ENCODE measurements at regions not wholly inside any gene's neighbourhood (a gene's known extent, or its start where the extent isn't known, plus 50 kb on each side); places are given as distances from the start of the nearest gene placed in this dataset.

- no peaks in the 10 kb centered on the region for H4K20me1 ChIP-seq (ENCODE audit: control insufficient read depth, insufficient read depth)
- TF ChIP-seq SMC3 (IDR thresholded peaks at IDR 0.05; ENCODE audit: borderline replicate concordance, low read length) (no peak), NR2C2 (IDR thresholded peaks at IDR 0.05; ENCODE audit: borderline replicate concordance, control insufficient read depth, insufficient read length, low read depth) (no peak), TCF12 (IDR thresholded peaks at IDR 0.05; ENCODE audit: low read depth, low read length) (no peak), NR2F1 (conservative IDR thresholded peaks at IDR 0.05) (no peak)
- TF ChIP-seq, protein P1, sequence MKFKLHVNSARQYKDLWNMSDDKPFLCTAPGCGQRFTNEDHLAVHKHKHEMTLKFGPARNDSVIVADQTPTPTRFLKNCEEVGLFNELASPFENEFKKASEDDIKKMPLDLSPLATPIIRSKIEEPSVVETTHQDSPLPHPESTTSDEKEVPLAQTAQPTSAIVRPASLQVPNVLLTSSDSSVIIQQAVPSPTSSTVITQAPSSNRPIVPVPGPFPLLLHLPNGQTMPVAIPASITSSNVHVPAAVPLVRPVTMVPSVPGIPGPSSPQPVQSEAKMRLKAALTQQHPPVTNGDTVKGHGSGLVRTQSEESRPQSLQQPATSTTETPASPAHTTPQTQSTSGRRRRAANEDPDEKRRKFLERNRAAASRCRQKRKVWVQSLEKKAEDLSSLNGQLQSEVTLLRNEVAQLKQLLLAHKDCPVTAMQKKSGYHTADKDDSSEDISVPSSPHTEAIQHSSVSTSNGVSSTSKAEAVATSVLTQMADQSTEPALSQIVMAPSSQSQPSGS (IDR thresholded peaks at IDR 0.05; ENCODE audit: low read length): no peak
- no peak overlapping the region for H3K4me2 ChIP-seq (ENCODE audit: control insufficient read depth, insufficient read depth)
- intact Hi-C loops (cut with micrococcal nuclease; ENCODE audit: unreplicated experiment) (loop anchor here (5.0 kb wide), 1 partner anchor 184 kb away; no protein-coding TSS in a partner anchor), in situ Hi-C loops (cut with MboI) (no loop called here)
- no peak overlapping the region for H2AFZ ChIP-seq (ENCODE audit: control insufficient read depth, low read depth, low read length)
- FAIRE-seq: no peak
- DNase-seq (ENCODE audit: low read depth, low spot score): no peak
- H3K9ac ChIP-seq (ENCODE audit: control insufficient read depth, insufficient read depth, low read length): no peak overlapping the region
- no peaks in the 10 kb centered on the region for H3K4me1 ChIP-seq (ENCODE audit: control insufficient read depth, insufficient read depth, low read length)
- no peak overlapping the region for H3K4me3 ChIP-seq
- no peaks in the 10 kb centered on the region for H3K79me2 ChIP-seq (ENCODE audit: control insufficient read depth, insufficient read depth, low read length)
- SMC1A ChIA-PET (ENCODE audit: uncharacterized antibody, unreplicated experiment): no interaction called here
- no TSS peak for BruUV-seq (replicated peaks)
- CTCF ChIA-PET: no interaction called here
- H3K36me3 ChIP-seq (ENCODE audit: control insufficient read depth in 2 of 2, insufficient read depth in 2 of 2, low read length in 1 of 2): no peaks in the 10 kb centered on the region
- POLR2A ChIA-PET: no interaction called here
- no peaks in the 10 kb centered on the region for H3K9me3 ChIP-seq (replicated peaks; ENCODE audit: control insufficient read depth, insufficient read depth, low read length)
- no peak for ATAC-seq
- H3K27me3 ChIP-seq (replicated peaks in 1 of 2; ENCODE audit: control insufficient read depth in 2 of 2, insufficient read depth in 2 of 2, low read length in 1 of 2): no peaks in the 10 kb centered on the region
- RAD21 ChIA-PET (ENCODE audit: unreplicated experiment): no interaction called here
- WGBS (ENCODE audit: insufficient coverage, insufficient replicate concordance, low lambda C conversion rate, missing lambda C conversion rate): 9% methylated on average over 4 of the region's 4 CpGs
- H3K27ac ChIP-seq (ENCODE audit: control insufficient read depth, insufficient read depth): no peak overlapping the region
Measured at GRCh38 chr3:34570916-34571705, 772.7 kb downstream of the PDCD6IP start.

- ChIA-PET RAD21 (ENCODE audit: unreplicated experiment) (no interaction called here), POLR2A (no interaction called here), CTCF (no interaction called here), SMC1A (ENCODE audit: uncharacterized antibody, unreplicated experiment) (no interaction called here)
- FAIRE-seq: no peak
- no peak overlapping the region for H3K4me2 ChIP-seq (ENCODE audit: control insufficient read depth, insufficient read depth)
- ATAC-seq: no peak
- H3K4me1 ChIP-seq (ENCODE audit: control insufficient read depth, insufficient read depth, low read length): no peaks in the 10 kb centered on the region
- DNase-seq (ENCODE audit: low read depth, low spot score): no peak
- no peaks in the 10 kb centered on the region for H3K79me2 ChIP-seq (ENCODE audit: control insufficient read depth, insufficient read depth, low read length)
- in situ Hi-C loops (cut with MboI): no loop called here
- no peaks in the 10 kb centered on the region for H3K27me3 ChIP-seq (replicated peaks in 1 of 2; ENCODE audit: control insufficient read depth in 2 of 2, insufficient read depth in 2 of 2, low read length in 1 of 2)
- H3K9ac ChIP-seq (ENCODE audit: control insufficient read depth, insufficient read depth, low read length): no peak overlapping the region
- 50% methylated on average over 1 of the region's 1 CpG for WGBS (ENCODE audit: insufficient coverage, insufficient replicate concordance, low lambda C conversion rate, missing lambda C conversion rate)
- H3K36me3 ChIP-seq (ENCODE audit: control insufficient read depth in 2 of 2, insufficient read depth in 2 of 2, low read length in 1 of 2): no peaks in the 10 kb centered on the region
- no peak overlapping the region for H3K27ac ChIP-seq (ENCODE audit: control insufficient read depth, insufficient read depth)
- H3K9me3 ChIP-seq (replicated peaks; ENCODE audit: control insufficient read depth, insufficient read depth, low read length): no peaks in the 10 kb centered on the region
- H2AFZ ChIP-seq (ENCODE audit: control insufficient read depth, low read depth, low read length): no peak overlapping the region
- no peak overlapping the region for H3K4me3 ChIP-seq
- no peaks in the 10 kb centered on the region for H4K20me1 ChIP-seq (ENCODE audit: control insufficient read depth, insufficient read depth)
- BruUV-seq (replicated peaks): no TSS peak
- intact Hi-C loops (cut with micrococcal nuclease; ENCODE audit: unreplicated experiment): loop anchor here (5.0 kb wide), 1 partner anchor 184 kb away; no protein-coding TSS in a partner anchor
- TF ChIP-seq BMI1 (IDR thresholded peaks at IDR 0.05; ENCODE audit: borderline replicate concordance) (no peak), CREB1 (IDR thresholded peaks at IDR 0.05; ENCODE audit: low read depth) (no peak)
- TF ChIP-seq, protein P2, sequence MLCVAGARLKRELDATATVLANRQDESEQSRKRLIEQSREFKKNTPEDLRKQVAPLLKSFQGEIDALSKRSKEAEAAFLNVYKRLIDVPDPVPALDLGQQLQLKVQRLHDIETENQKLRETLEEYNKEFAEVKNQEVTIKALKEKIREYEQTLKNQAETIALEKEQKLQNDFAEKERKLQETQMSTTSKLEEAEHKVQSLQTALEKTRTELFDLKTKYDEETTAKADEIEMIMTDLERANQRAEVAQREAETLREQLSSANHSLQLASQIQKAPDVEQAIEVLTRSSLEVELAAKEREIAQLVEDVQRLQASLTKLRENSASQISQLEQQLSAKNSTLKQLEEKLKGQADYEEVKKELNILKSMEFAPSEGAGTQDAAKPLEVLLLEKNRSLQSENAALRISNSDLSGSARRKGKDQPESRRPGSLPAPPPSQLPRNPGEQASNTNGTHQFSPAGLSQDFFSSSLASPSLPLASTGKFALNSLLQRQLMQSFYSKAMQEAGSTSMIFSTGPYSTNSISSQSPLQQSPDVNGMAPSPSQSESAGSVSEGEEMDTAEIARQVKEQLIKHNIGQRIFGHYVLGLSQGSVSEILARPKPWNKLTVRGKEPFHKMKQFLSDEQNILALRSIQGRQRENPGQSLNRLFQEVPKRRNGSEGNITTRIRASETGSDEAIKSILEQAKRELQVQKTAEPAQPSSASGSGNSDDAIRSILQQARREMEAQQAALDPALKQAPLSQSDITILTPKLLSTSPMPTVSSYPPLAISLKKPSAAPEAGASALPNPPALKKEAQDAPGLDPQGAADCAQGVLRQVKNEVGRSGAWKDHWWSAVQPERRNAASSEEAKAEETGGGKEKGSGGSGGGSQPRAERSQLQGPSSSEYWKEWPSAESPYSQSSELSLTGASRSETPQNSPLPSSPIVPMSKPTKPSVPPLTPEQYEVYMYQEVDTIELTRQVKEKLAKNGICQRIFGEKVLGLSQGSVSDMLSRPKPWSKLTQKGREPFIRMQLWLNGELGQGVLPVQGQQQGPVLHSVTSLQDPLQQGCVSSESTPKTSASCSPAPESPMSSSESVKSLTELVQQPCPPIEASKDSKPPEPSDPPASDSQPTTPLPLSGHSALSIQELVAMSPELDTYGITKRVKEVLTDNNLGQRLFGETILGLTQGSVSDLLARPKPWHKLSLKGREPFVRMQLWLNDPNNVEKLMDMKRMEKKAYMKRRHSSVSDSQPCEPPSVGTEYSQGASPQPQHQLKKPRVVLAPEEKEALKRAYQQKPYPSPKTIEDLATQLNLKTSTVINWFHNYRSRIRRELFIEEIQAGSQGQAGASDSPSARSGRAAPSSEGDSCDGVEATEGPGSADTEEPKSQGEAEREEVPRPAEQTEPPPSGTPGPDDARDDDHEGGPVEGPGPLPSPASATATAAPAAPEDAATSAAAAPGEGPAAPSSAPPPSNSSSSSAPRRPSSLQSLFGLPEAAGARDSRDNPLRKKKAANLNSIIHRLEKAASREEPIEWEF (IDR thresholded peaks at IDR 0.05; ENCODE audit: insufficient replicate concordance, low read depth, low read length): no peak
- TF ChIP-seq, protein P3, sequence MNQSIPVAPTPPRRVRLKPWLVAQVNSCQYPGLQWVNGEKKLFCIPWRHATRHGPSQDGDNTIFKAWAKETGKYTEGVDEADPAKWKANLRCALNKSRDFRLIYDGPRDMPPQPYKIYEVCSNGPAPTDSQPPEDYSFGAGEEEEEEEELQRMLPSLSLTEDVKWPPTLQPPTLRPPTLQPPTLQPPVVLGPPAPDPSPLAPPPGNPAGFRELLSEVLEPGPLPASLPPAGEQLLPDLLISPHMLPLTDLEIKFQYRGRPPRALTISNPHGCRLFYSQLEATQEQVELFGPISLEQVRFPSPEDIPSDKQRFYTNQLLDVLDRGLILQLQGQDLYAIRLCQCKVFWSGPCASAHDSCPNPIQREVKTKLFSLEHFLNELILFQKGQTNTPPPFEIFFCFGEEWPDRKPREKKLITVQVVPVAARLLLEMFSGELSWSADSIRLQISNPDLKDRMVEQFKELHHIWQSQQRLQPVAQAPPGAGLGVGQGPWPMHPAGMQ (IDR thresholded peaks at IDR 0.05; ENCODE audit: borderline replicate concordance): no peak
Measured at GRCh38 chr3:34571714-34572113, 773.3 kb downstream of the PDCD6IP start.
